Keratinocyte (primary cell): ENCODE measurements at regions not wholly inside any gene's neighbourhood (a gene's known extent, or its start where the extent isn't known, plus 50 kb on each side); places are given as distances from the start of the nearest gene placed in this dataset.

ENCODE experiments used
- DNase-seq: peaks from one replicate; pipeline ENCODE4 v3.0.0-alpha.2; 2011; ENCODE audit warnings: low read depth, missing footprints, low spot score
- FAIRE-seq: peaks from 2 replicates; lab custom pipeline; 2011; peaks lifted over from hg19 to GRCh38; lab: Jason Lieb, UNC
- H2AFZ ChIP-seq: 2 replicates; pipeline ENCODE4 v1.6.0; 2012; ENCODE audit warnings: low read length, control low read depth, inconsistent platforms; ENCODE audit not compliant: control insufficient read depth
- H3K27ac ChIP-seq: 2 replicates; pipeline ENCODE4 v1.5.1; 2011; ENCODE audit warnings: low read length; ENCODE audit not compliant: control insufficient read depth, insufficient read depth
- H3K27me3 ChIP-seq: 3 replicates; pipeline ENCODE4 v1.6.0; 2011; ENCODE audit warnings: low read length; ENCODE audit not compliant: control insufficient read depth, insufficient read depth; ENCODE audit errors: extremely low read depth
- H3K36me3 ChIP-seq, 2 experiments: 2 replicates in 1 of 2; 3 replicates in 1 of 2; pipeline ENCODE4 v1.5.1; 2011; ENCODE audit warnings: low read length in 2 of 2, mild to moderate bottlenecking in 1 of 2; ENCODE audit not compliant: control insufficient read depth in 2 of 2, insufficient read depth in 2 of 2; ENCODE audit errors: extremely low read depth in 1 of 2
- H3K4me1 ChIP-seq: 3 replicates; pipeline ENCODE4 v1.5.1; 2011; ENCODE audit warnings: low read length; ENCODE audit not compliant: control insufficient read depth, insufficient read depth; ENCODE audit errors: extremely low read depth
- H3K4me2 ChIP-seq: 3 replicates; pipeline ENCODE4 v1.6.0; 2011; ENCODE audit warnings: low read depth, low read length; ENCODE audit not compliant: control insufficient read depth, insufficient read depth; ENCODE audit errors: extremely low read depth
- H3K4me3 ChIP-seq, 3 experiments: fragments of 200-600 bp in 1 of 3; sonication (generic) in 1 of 3; 2 replicates in 2 of 3; 3 replicates in 1 of 3; pipeline ENCODE4 v1.5.1; 2011 to 2016; ENCODE audit warnings: low read length in 3 of 3, mild to moderate bottlenecking in 3 of 3, control low read depth in 2 of 3, inconsistent platforms in 1 of 3, low read depth in 1 of 3, mixed read lengths in 1 of 3, mixed run types in 1 of 3, moderate library complexity in 1 of 3; ENCODE audit not compliant: control insufficient read depth in 2 of 3, insufficient read depth in 2 of 3; ENCODE audit errors: extremely low read depth in 1 of 3
- H3K79me2 ChIP-seq: 2 replicates; pipeline ENCODE4 v1.6.0; 2012; ENCODE audit warnings: low read length; ENCODE audit not compliant: control insufficient read depth, insufficient read depth
- H3K9ac ChIP-seq: 3 replicates; pipeline ENCODE4 v1.6.0; 2011; ENCODE audit warnings: low read length; ENCODE audit not compliant: control insufficient read depth, insufficient read depth; ENCODE audit errors: extremely low read depth
- H3K9me1 ChIP-seq: 3 replicates; pipeline ENCODE4 v1.6.0; 2011; ENCODE audit warnings: low read length; ENCODE audit not compliant: control insufficient read depth, insufficient read depth; ENCODE audit errors: extremely low read depth
- H3K9me3 ChIP-seq: 2 replicates; pipeline ENCODE4 v1.5.1; 2012; ENCODE audit warnings: low read depth, low read length; ENCODE audit not compliant: control insufficient read depth
- H4K20me1 ChIP-seq: 3 replicates; pipeline ENCODE4 v1.6.0; 2011; ENCODE audit warnings: low read length; ENCODE audit not compliant: control insufficient read depth, insufficient read depth; ENCODE audit errors: extremely low read depth
- EZH2 ChIP-seq: IDR thresholded peaks from one replicate; pipeline ENCODE4 v1.6.1; 2012; ENCODE audit warnings: inconsistent platforms, mild to moderate bottlenecking, low read length, moderate library complexity
- dilution Hi-C: fragments of 300-500 bp; cut with MboI; formaldehyde crosslinking; loops from one replicate; pipeline ENCODE4 v1.7.0; 2020; ENCODE audit warnings: low sequenced_read_pairs; ENCODE audit not compliant: extremely low pct_ligation_motif_present
- TF ChIP-seq, protein P1 (sequence below), 3 experiments: IDR thresholded peaks in 1 of 3; conservative IDR thresholded peaks in 1 of 3; optimal IDR thresholded peaks in 1 of 3; 2 replicates in 2 of 3; 3 replicates in 1 of 3; pipeline versions ENCODE3 to v1.5.1; 2011; ENCODE audit warnings: low read length in 3 of 3, mild to moderate bottlenecking in 3 of 3, moderate library complexity in 2 of 3, control low read depth in 1 of 3, inconsistent platforms in 1 of 3; ENCODE audit not compliant: insufficient read depth in 2 of 3; ENCODE audit errors: extremely low read depth in 1 of 3

GRCh38 chr12:11563785-11564739, 85.4 kb upstream of the ETV6 start:
- DNase-seq (no peak), FAIRE-seq (no peak)
- Histone ChIP-seq H2AFZ (no peak overlapping the region), H3K79me2 (no peaks in the 10 kb centered on the region), H3K4me2 (no peak overlapping the region), H3K4me3 (no peak overlapping the region), H4K20me1 (no peaks in the 10 kb centered on the region), H3K4me1 (no peaks in the 10 kb centered on the region), H3K9me1 (no peaks in the 10 kb centered on the region), H3K36me3 (no peaks in the 10 kb centered on the region), H3K27ac (no peak overlapping the region), H3K9me3 (no peaks in the 10 kb centered on the region), H3K27me3 (peaks cover 7% of the 10 kb centered on the region), H3K9ac (no peak overlapping the region)
- dilution Hi-C loops: no loop called here
- no peak for TF ChIP-seq EZH2
- TF ChIP-seq, protein P1, sequence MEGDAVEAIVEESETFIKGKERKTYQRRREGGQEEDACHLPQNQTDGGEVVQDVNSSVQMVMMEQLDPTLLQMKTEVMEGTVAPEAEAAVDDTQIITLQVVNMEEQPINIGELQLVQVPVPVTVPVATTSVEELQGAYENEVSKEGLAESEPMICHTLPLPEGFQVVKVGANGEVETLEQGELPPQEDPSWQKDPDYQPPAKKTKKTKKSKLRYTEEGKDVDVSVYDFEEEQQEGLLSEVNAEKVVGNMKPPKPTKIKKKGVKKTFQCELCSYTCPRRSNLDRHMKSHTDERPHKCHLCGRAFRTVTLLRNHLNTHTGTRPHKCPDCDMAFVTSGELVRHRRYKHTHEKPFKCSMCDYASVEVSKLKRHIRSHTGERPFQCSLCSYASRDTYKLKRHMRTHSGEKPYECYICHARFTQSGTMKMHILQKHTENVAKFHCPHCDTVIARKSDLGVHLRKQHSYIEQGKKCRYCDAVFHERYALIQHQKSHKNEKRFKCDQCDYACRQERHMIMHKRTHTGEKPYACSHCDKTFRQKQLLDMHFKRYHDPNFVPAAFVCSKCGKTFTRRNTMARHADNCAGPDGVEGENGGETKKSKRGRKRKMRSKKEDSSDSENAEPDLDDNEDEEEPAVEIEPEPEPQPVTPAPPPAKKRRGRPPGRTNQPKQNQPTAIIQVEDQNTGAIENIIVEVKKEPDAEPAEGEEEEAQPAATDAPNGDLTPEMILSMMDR (optimal IDR thresholded peaks at IDR 0.05 in 1 of 3, IDR thresholded peaks at IDR 0.05 in 1 of 3, conservative IDR thresholded peaks at IDR 0.05 in 1 of 3; ENCODE audit: extremely low read depth in 1 of 3, insufficient read depth in 2 of 3, low read length in 3 of 3): no peak

- Histone ChIP-seq H3K27ac (no peak overlapping the region), H2AFZ (no peak overlapping the region), H3K9me1 (no peaks in the 10 kb centered on the region), H3K9me3 (no peaks in the 10 kb centered on the region), H4K20me1 (no peaks in the 10 kb centered on the region), H3K79me2 (no peaks in the 10 kb centered on the region), H3K4me1 (no peaks in the 10 kb centered on the region), H3K27me3 (no peaks in the 10 kb centered on the region), H3K4me2 (no peak overlapping the region), H3K9ac (no peak overlapping the region), H3K4me3 (no peak overlapping the region), H3K36me3 (no peaks in the 10 kb centered on the region)
- DNase-seq (no peak), FAIRE-seq (no peak)
- dilution Hi-C loops: no loop called here
- TF ChIP-seq EZH2: no peak
- TF ChIP-seq, protein P1 (optimal IDR thresholded peaks at IDR 0.05 in 1 of 3, IDR thresholded peaks at IDR 0.05 in 1 of 3, conservative IDR thresholded peaks at IDR 0.05 in 1 of 3; ENCODE audit: extremely low read depth in 1 of 3, insufficient read depth in 2 of 3, low read length in 3 of 3): no peak
Measured at GRCh38 chr12:11564984-11565651, 84.4 kb upstream of the ETV6 start.
